ENCODE measurements at regions not wholly inside any gene's neighbourhood (a gene's known extent, or its start where the extent isn't known, plus 50 kb on each side); places are given as distances from the start of the nearest gene placed in this dataset.

GRCh38 chr3:66785191-66785909 lies 212.8 kb upstream of the KBTBD8 start:
- TF ChIP-seq EP300 (IDR thresholded peaks at IDR 0.05; ENCODE audit: borderline replicate concordance) (no peak), RAD21 (IDR thresholded peaks at IDR 0.05; ENCODE audit: low read depth) (no peak), ZBTB7A (IDR thresholded peaks at IDR 0.05; ENCODE audit: low read depth) (no peak), EGR1 (IDR thresholded peaks at IDR 0.05) (no peak), REST (IDR thresholded peaks at IDR 0.05; ENCODE audit: low read depth) (no peak)
- TF ChIP-seq, protein P1, sequence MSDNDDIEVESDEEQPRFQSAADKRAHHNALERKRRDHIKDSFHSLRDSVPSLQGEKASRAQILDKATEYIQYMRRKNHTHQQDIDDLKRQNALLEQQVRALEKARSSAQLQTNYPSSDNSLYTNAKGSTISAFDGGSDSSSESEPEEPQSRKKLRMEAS (IDR thresholded peaks at IDR 0.05): no peak

Measured in Ishikawa (cell line).